NCI-H187 (cell line): ENCODE measurements at regions not wholly inside any gene's neighbourhood (a gene's known extent, or its start where the extent isn't known, plus 50 kb on each side); places are given as distances from the start of the nearest gene placed in this dataset.
A peak's percentile ranks its signal among the peaks of the same experiment; 100 is the strongest.
"Not testable (repeated sequence)": the region's sequence is repeated elsewhere in the genome, so short reads cannot be mapped to it uniquely, and the experiment has no call there.

Source experiments
- DNase-seq, 2 experiments: peaks; one replicate each; lab custom pipeline; 2025; lab: John Stamatoyannopoulos, UW

GRCh38 chr6:68575765-68576439 is 59.2 kb upstream of the ADGRB3 start:
- DNase-seq, result no peak

DNA sequence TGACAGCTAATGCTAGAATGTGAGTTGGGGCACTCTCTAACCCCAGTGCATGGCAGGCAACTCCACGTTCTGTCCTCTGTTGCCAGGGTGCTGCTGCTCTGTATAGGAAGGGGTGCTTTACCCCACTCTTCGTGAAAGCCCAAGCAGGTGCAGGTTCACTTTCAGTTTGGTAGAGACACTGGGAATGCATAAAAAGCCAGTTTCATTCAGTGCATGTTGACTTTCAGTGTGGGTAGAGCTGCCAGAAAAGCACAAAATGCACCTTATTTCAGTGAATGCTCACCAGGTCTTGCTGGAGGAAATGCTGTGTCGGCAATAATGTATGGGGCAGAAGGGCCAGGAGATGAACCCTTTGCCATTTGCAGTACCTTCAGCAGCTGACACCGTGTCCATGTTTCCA is 62.1 kb upstream of the ADGRB3 start:
- no peak for DNase-seq

DNA sequence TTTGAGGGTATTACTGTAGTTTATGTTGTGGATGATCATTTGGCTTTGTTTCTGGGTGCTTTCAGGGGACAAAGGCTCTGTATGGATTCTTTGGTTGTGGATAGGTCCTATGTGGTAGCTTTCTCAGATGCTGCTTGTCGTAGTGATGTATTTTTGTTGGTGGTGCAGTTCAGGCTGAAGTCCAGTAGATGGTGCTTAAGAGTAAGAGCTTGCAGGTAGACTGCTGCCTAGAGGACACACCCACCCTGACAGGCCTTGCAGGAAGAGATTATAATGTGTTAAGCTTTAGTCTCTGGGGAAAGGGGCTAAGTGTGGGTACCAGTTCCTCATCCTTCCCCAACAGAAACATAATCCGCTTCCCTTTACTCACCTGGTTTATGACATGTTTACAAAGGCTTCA is 62.6 kb upstream of the ADGRB3 start:
- peak; percentile 5 to 46 for DNase-seq

- DNase-seq, result no peak
Observed at GRCh38 chr6:68559716-68560115, 75.4 kb upstream of the ADGRB3 start.

DNA sequence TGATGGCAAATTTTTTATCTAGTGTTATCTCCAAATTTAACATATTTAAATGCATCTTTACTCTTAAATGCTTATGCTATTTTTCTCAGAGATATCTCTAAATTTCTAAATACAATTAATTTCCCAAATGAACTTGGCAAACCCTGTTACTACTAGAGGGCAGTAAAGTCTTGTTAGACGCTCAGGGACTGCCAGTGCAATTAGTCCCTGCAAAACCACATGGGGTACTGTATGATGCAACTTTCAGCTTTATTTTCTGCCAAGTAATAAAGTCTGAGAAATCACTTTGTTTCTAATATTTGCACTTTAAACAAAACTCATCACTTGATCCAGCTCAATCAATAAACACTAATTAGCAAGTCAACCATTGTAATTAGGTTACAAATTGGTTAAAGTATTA is 76.0 kb upstream of the ADGRB3 start:
- no peak for DNase-seq

GRCh38 chr6:68546620-68547019 is 88.5 kb upstream of the ADGRB3 start:
- no peak for DNase-seq

GRCh38 chr6:68544450-68544849 is 90.6 kb upstream of the ADGRB3 start:
- DNase-seq, result no peak

DNA sequence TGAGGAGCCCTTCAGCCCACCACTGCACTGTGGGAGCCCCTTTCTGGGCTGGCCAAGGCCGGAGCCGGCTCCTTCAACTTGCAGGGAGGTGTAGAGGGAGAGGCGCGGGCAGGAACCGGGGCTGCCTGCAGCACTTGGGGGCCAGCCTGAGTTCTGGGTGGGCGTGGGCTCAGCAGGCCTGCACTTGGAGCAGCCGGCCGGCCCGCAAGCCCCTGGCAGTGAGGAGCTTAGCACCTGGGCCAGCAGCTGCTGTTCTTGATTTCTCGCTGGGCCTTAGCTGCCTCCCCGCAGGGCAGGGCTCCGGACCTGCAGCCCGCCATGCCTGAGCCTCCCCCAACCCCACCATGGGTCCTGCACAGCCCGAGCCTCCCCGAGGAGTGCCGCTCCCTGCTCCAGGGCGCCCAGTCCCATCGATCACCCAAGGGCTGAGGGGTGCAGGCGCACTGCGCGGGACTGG is 101.7 kb upstream of the ADGRB3 start:
- DNase-seq, result no peak

GRCh38 chr6:68527691-68528090 is 107.4 kb upstream of the ADGRB3 start:
- no peak for DNase-seq

DNA sequence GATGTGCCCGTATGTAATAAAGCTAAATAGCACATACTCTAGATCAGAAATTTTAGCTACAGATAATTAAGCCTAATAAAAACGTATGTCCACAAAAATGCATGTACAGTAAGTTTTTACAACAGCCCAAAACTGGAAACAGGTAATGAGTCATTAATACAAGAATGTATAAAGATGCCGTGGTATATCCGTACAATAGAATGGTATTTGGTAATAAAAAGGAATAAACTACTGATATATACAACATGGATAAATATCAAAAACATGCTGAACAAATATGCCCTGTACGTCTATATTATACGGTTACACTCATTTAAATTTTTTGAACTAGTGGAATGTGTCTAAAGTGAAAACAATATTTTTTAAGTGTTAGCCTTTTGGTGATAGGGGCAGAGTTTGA is 128.2 kb upstream of the ADGRB3 start:
- DNase-seq, result no peak

- DNase-seq, result no peak
Observed at GRCh38 chr6:68502946-68503345, 132.1 kb upstream of the ADGRB3 start.

- DNase-seq, result no peak
Observed at GRCh38 chr6:68497927-68498326, 137.2 kb upstream of the ADGRB3 start.

- not testable (repeated sequence) for DNase-seq
Observed at GRCh38 chr6:68494880-68495279, 140.2 kb upstream of the ADGRB3 start.

GRCh38 chr6:68476611-68477010 is 158.5 kb upstream of the ADGRB3 start:
- DNase-seq, result no peak

DNA sequence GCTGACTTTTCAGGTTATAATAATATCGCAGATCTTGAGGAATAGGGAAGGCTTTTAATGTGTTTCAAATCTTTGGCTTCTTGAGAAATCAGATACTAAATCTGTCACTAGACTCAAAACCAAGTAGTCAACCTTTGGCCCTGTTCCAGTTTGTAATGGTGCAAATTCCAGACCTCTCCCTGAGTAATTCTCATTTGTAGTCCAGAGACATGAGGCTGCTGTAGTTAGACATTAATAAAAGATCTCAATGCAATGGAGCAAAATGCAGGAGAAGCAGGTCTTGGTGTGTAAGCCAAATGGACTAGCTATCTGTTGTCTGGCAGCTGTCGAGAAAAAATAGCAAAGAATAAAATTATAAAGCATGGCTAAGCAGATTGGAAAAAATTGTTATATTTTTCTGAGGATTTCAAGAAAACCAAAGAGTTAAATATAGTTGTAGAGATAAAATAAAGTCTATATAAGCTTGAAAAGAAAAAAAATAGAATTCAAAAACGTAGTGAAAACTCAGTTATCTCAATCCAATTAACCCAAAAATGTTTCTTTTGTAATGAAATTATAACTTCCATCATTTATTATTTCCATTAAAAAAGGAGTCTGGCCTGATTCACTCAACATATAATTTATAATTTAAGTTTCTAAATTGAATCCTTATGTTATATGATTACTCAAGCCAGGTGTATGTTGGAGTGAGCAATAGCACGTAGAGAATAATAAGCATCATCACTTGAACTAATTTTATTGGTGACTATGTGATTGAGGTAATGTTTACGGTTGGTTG is 161.5 kb upstream of the ADGRB3 start:
- no peak for DNase-seq

GRCh38 chr6:68468244-68468884 is 166.7 kb upstream of the ADGRB3 start:
- DNase-seq, result no peak

DNA sequence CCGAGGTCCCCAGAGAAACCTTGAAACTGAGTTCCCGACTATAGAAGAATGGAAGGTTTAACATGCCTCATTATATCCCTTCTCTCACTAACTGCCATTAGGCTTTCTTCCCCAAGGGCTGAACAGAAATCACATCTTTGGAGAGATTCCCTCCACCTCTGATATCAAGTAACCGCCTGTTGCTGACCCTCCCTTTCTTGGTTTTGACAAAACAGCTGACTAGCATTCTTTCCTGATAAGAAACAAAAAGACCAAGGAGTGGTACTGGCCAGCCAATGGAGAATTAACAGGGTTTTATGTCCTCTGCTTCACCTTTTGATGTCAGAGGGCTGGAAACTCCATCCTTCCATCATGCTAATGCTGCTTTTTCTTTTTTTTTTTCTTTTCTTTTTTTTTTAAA is 176.6 kb upstream of the ADGRB3 start:
- no peak for DNase-seq

- DNase-seq, result no peak
Observed at GRCh38 chr6:68447112-68447511, 188.0 kb upstream of the ADGRB3 start.

GRCh38 chr6:68445926-68446325 is 189.2 kb upstream of the ADGRB3 start:
- DNase-seq, result no peak

- DNase-seq, result no peak
Observed at GRCh38 chr6:68443704-68444103, 191.4 kb upstream of the ADGRB3 start.

DNA sequence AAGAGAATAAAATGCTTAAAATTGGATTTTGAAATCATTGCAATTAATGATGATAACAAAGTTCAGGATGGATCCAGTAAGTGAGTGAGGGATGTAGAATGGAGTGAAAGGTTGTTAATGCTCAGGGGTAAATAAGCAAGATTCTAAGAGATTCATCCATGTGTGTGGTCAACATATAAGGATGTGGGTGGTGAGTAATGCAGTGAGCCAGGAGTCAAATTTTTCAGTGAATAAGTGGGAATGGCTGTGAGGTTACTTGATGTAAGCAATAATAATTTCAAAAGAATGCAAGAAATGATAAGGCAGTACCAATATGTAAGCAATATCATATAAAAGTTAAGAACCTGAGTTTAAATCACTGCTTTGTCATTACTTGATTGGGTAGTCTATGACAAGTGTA is 207.5 kb upstream of the ADGRB3 start:
- no peak for DNase-seq

GRCh38 chr6:68410021-68410420 is 225.1 kb upstream of the ADGRB3 start:
- DNase-seq, result no peak

- no peak for DNase-seq
Observed at GRCh38 chr6:68400396-68400795, 234.7 kb upstream of the ADGRB3 start.
